Caco-2 (cell line): ENCODE measurements at regions not wholly inside any gene's neighbourhood (a gene's known extent, or its start where the extent isn't known, plus 50 kb on each side); places are given as distances from the start of the nearest gene placed in this dataset.

Source experiments
- BruUV-seq: library from RNA; stranded (reverse); fragments of 400-500 nt; replicated peaks from 2 replicates; lab custom pipeline; 2021; lab: Mats Ljungman, UMichigan
- CTCF ChIA-PET: fragments of 300-600 bp; sonication (Branson Sonifier 250); formaldehyde crosslinking; loops from one replicate; lab custom pipeline; 2022; ENCODE audit warnings: antibody characterized with exemption; lab: Charles Lee
- POLR2A ChIA-PET: fragments of 300-600 bp; sonication (Branson Sonifier 250); formaldehyde crosslinking; loops from one replicate; lab custom pipeline; 2022; ENCODE audit warnings: antibody characterized with exemption; lab: Charles Lee
- DNase-seq, 2 experiments: peaks; one replicate each; pipeline versions ENCODE4 v3.0.0 to v3.0.0-alpha.2; 2020 to 2022
- H3K27me3 ChIP-seq: replicated peaks from 2 replicates; pipeline ENCODE4 v1.6.0; 2011; ENCODE audit warnings: low read length; ENCODE audit not compliant: control insufficient read depth, insufficient read depth
- H3K36me3 ChIP-seq: 2 replicates; pipeline ENCODE4 v1.5.1; 2011; ENCODE audit warnings: low read length; ENCODE audit not compliant: control insufficient read depth, insufficient read depth
- H3K4me1 ChIP-seq: fragments of 250-450 bp; sonication (Bioruptor Pico); 2 replicates; pipeline ENCODE4 v1.5.1; 2020; ENCODE audit warnings: mild to moderate bottlenecking
- H3K4me3 ChIP-seq: 2 replicates; pipeline ENCODE4 v1.5.1; 2011; ENCODE audit warnings: low read depth, mild to moderate bottlenecking, control low read depth, low read length
- H3K9me3 ChIP-seq: fragments of 250-450 bp; sonication (Bioruptor Pico); 2 replicates; pipeline ENCODE4 v1.5.1; 2020; ENCODE audit warnings: mild to moderate bottlenecking, moderate library complexity
- H3K27ac Mint-ChIP-seq: one replicate; pipeline ENCODE4 v1.8.0; 2022; ENCODE audit warnings: mixed read lengths; ENCODE audit not compliant: unreplicated experiment
- H3K27me3 Mint-ChIP-seq: one replicate; pipeline ENCODE4 v1.8.0; 2022; ENCODE audit warnings: mixed read lengths; ENCODE audit not compliant: insufficient read depth, unreplicated experiment
- H3K36me3 Mint-ChIP-seq: one replicate; pipeline ENCODE4 v1.8.0; 2022; ENCODE audit warnings: mild to moderate bottlenecking, mixed read lengths; ENCODE audit not compliant: insufficient read depth, unreplicated experiment
- H3K4me1 Mint-ChIP-seq: one replicate; pipeline ENCODE4 v1.8.0; 2022; ENCODE audit warnings: low read depth, mixed read lengths; ENCODE audit not compliant: unreplicated experiment
- H3K4me3 Mint-ChIP-seq: one replicate; pipeline ENCODE4 v1.8.0; 2022; ENCODE audit warnings: mild to moderate bottlenecking, moderate library complexity, mixed read lengths; ENCODE audit not compliant: unreplicated experiment
- H3K9me3 Mint-ChIP-seq: one replicate; pipeline ENCODE4 v1.8.0; 2022; ENCODE audit warnings: mixed read lengths; ENCODE audit not compliant: unreplicated experiment
- CTCF ChIP-seq, 2 experiments: fragments of 200-600 bp in 1 of 2; IDR thresholded peaks; 1 replicate in 1 of 2; 2 replicates in 1 of 2; pipeline versions ENCODE4 v1.5.1 to v1.8.0; 2011 to 2022; ENCODE audit warnings: antibody characterized with exemption in 1 of 2, control low read depth in 1 of 2, inconsistent platforms in 1 of 2, low read depth in 1 of 2, low read length in 1 of 2, mild to moderate bottlenecking in 1 of 2, moderate library complexity in 1 of 2; ENCODE audit not compliant: insufficient read depth in 1 of 2, severe bottlenecking in 1 of 2, unreplicated experiment in 1 of 2
- intact Hi-C: fragments of 100-400 bp; cut with micrococcal nuclease; formaldehyde crosslinking; loops from one replicate; pipeline ENCODE4 v1.10.0; 2022; ENCODE audit not compliant: unreplicated experiment

- Mint-ChIP-seq H3K4me3 (no peak overlapping the region), H3K36me3 (no peaks in the 10 kb centered on the region), H3K27ac (no peak overlapping the region), H3K4me1 (peaks cover 8% of the 10 kb centered on the region), H3K9me3 (peaks cover 22% of the 10 kb centered on the region), H3K27me3 (peaks cover 2% of the 10 kb centered on the region)
- TF ChIP-seq CTCF (IDR thresholded peaks at IDR 0.05; ENCODE audit: insufficient read depth in 1 of 2, low read depth in 1 of 2, low read length in 1 of 2, severe bottlenecking in 1 of 2, unreplicated experiment in 1 of 2): no peak
- Histone ChIP-seq H3K4me1 (no peaks in the 10 kb centered on the region), H3K36me3 (no peaks in the 10 kb centered on the region), H3K27me3 (no peaks in the 10 kb centered on the region), H3K9me3 (no peaks in the 10 kb centered on the region), H3K4me3 (no peak overlapping the region)
- BruUV-seq: no TSS peak
- intact Hi-C loops: no loop called here
- DNase-seq: no peak
- ChIA-PET CTCF (no interaction called here), POLR2A (no interaction called here)
Measured at GRCh38 chr10:83289948-83290347, 849.4 kb upstream of the GHITM start.

GRCh38 chr10:83301732-83302131, 837.6 kb upstream of the GHITM start:
- Histone ChIP-seq H3K4me3 (no peak overlapping the region), H3K36me3 (no peaks in the 10 kb centered on the region), H3K9me3 (no peaks in the 10 kb centered on the region), H3K27me3 (no peaks in the 10 kb centered on the region), H3K4me1 (no peaks in the 10 kb centered on the region)
- H3K27me3 Mint-ChIP-seq: peaks cover 3% of the 10 kb centered on the region
- H3K4me3 Mint-ChIP-seq: no peak overlapping the region
- DNase-seq: no peak
- H3K36me3 Mint-ChIP-seq: no peaks in the 10 kb centered on the region
- no peak for TF ChIP-seq CTCF (IDR thresholded peaks at IDR 0.05; ENCODE audit: insufficient read depth in 1 of 2, low read depth in 1 of 2, low read length in 1 of 2, severe bottlenecking in 1 of 2, unreplicated experiment in 1 of 2)
- intact Hi-C loops: no loop called here
- H3K27ac Mint-ChIP-seq: no peak overlapping the region
- H3K4me1 Mint-ChIP-seq: no peaks in the 10 kb centered on the region
- BruUV-seq: no TSS peak
- ChIA-PET CTCF (no interaction called here), POLR2A (no interaction called here)
- no peaks in the 10 kb centered on the region for H3K9me3 Mint-ChIP-seq

GRCh38 chr10:83302623-83303022, 836.7 kb upstream of the GHITM start:
- Mint-ChIP-seq H3K4me3 (no peak overlapping the region), H3K9me3 (no peaks in the 10 kb centered on the region), H3K36me3 (no peaks in the 10 kb centered on the region), H3K4me1 (no peaks in the 10 kb centered on the region), H3K27ac (no peak overlapping the region), H3K27me3 (peaks cover 1% of the 10 kb centered on the region)
- no peak for TF ChIP-seq CTCF (IDR thresholded peaks at IDR 0.05; ENCODE audit: insufficient read depth in 1 of 2, low read depth in 1 of 2, low read length in 1 of 2, severe bottlenecking in 1 of 2, unreplicated experiment in 1 of 2)
- Histone ChIP-seq H3K9me3 (no peaks in the 10 kb centered on the region), H3K4me1 (no peaks in the 10 kb centered on the region), H3K27me3 (no peaks in the 10 kb centered on the region), H3K4me3 (no peak overlapping the region), H3K36me3 (no peaks in the 10 kb centered on the region)
- DNase-seq: no peak
- BruUV-seq: no TSS peak
- ChIA-PET CTCF (no interaction called here), POLR2A (no interaction called here)
- intact Hi-C loops: no loop called here
